CD4-positive, alpha-beta T cell treated with Interleukin-6 at 100 ng/mL for 8 hours (primary cell): ENCODE measurements at regions not wholly inside any gene's neighbourhood (a gene's known extent, or its start where the extent isn't known, plus 50 kb on each side); places are given as distances from the start of the nearest gene placed in this dataset.

ENCODE experiments used
- DNase-seq: peaks from one replicate; pipeline ENCODE4 v3.0.0-alpha.2; 2020; ENCODE audit warnings: mixed read lengths, low spot score

DNA sequence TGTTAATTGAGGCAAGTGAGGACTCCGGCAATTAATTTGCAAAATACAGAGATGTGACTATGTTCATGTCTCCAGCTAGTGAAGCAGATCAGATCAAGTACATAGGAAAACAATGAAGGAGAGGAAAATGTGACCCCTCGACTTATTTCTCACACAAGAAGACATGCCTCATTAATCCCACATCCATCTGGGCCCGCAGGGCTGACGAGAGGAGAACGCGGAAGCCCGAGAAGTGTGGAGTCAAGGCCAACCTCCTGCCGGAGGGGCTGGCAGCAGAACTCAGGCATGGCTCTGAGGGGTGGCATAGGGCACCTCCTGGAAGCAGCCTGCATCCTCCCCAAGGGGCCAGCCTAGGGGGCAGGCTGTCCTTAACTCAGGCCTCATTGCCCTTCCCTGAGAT, 54.4 kb downstream of the ZNF503 start:
- no peak for DNase-seq

DNA sequence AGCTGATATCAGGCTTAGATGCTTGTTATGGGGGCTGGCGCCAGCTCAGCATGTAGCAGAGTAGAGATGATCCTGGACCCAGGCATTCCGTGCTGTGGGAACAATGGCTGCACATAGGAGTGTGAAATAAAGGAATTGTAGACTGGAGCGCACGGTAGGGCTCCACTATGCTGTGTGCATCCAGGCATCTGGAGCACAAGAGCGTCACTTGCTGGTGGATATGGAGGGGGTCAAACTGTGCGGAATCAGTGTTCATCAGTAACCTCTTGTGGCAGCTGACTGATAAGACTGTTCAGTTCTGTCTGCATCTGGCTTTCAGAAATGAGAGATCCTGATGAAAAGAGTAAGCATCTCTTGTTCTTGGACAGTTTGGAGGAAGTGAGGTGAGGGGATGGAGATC, 55.8 kb downstream of the ZNF503 start:
- DNase-seq = no peak

DNA sequence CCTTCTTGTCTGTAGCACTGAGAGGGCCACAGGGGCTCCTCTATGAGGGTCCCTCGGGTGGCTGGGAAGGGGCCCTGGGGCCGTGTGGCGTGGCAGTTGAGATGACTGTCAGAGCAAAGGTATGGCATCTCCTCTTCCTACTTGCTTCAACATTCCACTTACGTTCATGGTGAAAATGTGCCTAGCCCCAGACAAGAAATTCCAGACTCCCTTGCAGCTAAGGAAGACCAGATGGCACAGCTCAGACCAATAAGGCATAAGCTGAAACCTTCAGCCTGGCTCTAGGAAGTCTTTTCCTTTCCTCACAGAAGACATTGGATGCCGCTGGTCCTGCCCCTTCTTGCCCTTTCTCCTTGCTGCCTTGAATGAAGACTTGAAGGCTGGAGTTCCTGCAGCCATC, 57.4 kb downstream of the ZNF503 start:
- no peak for DNase-seq

DNA sequence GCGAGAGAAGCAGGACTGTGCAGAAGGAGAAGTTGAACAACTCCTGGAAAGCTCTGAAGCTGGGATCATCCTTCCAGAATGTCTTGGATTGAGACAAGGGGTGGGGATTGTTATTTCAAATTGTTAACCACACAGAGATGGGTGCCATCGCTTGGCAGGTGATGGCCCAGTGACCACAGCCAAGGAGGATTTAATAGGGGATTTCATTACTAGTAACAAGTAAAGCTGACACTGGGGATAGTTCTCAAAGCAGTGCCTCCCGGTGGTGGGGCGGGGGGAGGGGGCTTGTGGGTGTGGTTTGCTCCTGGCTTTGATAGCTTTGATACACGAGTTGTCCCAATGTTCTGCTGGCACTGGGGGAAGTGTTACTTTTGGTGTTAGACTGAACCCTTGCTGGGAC, 59.2 kb downstream of the ZNF503 start:
- no peak for DNase-seq

DNA sequence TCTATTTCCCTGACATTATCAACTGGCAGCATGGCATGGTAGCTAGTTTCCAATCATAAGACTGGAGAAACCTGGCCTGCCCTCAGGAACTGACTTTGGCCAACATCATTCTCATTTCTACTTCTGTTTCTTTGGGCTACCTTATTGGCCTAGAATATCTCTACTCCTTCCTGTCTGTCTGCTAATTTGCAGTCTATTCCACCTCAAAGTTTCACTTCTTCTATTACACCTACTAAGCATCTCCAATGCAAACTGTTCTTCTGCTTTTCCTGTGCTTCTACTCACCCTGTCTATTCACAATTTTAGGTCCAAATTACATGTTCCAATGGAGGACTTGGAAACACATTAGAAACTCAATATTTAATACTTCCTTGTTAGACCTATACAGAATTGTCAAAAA, 65.6 kb downstream of the ZNF503 start:
- no peak for DNase-seq

DNA sequence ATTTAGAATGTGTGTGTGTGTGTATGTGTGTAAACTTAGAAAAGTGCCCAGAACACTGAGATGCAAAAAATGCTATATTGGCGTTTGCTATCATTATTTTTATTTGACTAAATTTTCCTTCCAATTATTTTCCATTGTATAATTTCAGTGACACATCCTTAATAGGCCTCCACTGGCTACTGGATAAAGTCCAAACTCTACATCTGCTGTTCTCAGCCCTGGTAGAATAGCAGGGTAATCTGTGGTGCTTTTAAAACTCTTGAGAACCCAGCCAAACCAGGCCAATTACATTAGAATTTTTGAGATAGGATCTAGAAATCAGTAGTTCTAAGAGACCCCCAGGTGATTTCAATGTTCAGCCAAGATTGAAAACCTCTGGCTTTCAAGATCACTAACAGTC, 66.4 kb downstream of the ZNF503 start:
- no peak for DNase-seq

DNA sequence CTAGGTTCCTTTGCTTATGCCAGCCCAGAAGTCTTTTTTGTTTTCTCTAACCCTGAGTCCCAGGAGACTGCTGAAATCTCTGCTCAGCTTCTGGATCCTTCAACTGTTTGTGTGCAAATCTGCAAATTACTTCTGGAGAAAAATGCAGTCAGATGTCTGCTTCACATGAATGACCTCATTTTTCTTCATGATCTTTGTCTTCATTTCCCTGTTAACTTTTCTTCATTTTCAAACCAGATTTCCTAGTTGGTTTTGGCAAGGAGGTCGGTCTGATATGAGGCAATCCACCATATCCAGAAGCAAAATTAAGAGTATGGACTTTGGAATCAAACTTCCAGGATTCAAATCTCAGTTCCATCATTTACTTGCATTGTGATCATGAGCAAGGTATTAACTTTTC, 66.8 kb downstream of the ZNF503 start:
- DNase-seq = no peak

DNA sequence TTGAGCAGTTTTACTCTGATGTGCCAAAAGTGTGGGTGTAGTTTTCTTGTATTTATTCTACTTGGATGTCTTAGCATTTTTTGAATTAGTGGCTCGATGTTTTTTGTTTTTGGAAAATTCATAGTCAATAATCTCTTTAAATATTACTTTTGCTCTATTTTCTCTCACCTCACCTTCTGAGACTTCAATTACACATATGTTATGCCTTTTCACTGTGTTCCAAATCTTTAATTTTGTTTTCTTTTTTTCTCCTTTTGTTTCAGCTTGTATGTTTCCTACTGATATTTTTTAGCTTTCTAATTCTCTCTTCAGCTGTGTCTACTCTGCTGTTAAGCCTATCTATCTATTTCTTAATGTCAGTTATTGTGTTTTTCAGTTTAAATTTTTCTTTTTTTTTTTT, 69.5 kb downstream of the ZNF503 start:
- no peak for DNase-seq

DNA sequence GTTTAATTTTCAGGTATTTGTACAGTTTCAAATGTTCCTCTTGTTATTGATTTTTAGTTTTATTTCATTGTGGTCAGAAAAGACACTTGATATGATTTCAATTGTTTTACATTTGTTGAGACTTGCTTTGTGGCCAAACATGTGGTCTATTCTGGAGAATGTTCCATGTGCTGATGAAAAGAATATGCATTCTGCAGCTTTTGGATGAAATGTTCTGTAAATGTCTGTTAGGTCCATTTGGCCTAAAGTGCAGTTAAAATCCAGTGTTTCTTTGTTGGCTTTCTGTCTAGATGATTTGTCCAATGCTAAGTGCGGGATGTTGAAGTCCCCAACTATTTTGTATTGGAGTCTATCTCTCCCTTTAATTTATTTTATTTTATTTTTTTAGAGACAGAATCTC, 70.5 kb downstream of the ZNF503 start:
- DNase-seq = no peak

DNA sequence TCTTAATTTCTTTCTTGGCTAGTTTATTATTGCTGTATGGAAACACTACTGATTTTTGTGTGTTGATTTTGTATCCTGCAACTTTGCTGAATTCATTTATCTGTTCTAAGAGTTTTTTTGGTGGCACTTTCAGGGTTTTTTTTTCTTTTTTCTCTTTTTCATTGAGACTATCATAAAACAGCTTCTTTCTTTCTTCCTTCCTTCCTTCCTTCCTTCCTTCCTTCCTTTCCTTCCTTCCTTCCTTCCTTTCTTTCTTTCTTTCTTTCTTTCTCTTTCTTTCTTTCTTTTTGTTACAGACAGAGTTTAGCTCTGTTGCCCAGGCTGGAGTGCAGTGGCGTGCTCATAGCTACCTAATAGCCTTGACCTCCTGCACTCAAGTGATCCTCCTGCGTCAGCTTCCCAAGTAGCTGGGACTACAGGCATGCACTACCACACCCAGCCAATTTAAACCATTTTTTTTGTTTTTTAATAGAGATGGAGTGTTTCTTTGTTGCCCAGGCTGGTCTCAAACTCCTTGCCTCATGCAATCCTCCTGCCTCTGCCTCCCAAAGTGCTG, 72.3 kb downstream of the ZNF503 start:
- DNase-seq = no peak

DNA sequence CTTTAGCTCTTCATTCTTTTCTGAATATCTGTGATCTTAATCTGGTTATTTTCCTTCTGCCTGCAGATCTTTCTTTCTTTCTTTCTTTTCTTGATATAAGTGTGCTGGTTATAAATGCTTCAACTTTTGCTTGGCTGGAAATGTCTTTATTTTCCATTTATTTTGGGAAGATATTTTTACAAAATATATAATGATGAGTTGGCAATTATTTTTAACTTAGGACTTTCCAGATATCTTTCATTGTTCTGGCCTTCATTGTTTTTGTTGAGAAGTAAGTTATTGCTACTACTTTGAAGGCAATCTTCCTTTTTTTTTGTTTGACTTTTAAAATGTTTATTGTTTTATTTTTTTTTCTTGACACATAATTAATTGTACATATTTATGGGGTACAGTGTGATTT, 75.3 kb downstream of the ZNF503 start:
- DNase-seq = no peak

DNA sequence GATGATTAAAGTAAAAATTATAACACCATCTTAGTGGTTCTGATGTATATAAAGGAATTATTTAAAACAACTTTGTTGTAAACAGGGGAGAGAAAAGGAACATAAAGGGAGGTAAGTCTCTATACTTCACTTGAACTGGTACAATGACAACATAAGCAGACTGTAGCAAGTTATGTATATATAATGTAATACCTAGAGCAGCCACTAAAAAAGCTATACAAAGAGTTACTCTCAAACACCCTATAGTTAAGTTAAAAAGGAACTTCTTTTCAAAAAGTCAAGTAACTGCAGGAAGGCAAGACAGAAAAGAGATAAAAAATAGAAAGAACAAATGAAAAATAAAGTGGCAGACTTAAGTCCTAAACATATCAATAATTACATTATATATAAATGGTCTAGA, 82.3 kb downstream of the ZNF503 start:
- no peak for DNase-seq

DNA sequence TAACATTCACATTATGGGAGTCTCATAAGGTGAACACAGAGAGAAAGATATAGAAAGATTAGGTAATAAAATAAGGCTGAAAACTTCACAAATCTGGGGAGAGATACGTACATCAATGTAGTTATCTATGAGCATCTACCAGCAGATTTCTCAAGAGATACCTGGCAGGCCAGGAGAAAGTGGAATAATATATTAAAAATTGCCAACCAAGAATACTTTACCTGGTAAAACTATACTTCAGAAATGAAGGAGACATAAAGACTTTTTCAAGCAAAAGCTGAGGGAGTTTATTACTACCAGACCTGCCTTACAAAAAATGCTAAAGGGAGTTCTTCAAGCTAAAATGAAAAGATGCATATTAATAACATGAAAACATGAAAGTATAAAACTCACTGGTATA, 78.8 kb upstream of the COMTD1 start:
- no peak for DNase-seq

DNA sequence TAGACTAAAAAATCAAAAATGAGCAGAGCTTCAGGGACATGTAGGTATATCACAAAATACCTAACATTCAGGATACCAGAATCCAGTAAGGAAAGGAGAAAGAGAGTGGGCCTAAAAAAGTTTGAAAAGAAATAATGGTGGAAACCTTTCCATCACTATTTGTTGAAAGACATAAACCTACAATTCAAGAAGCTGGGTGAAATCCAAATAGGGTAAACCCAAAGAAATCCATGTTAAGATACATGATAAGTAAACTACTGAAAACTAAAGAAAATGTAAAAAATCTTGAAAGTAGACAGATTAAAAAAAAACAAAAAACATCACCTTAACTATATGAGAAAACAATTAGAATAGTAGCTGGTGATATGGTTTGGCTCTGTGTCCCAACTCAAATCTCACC, 76.7 kb upstream of the COMTD1 start:
- DNase-seq = no peak

DNA sequence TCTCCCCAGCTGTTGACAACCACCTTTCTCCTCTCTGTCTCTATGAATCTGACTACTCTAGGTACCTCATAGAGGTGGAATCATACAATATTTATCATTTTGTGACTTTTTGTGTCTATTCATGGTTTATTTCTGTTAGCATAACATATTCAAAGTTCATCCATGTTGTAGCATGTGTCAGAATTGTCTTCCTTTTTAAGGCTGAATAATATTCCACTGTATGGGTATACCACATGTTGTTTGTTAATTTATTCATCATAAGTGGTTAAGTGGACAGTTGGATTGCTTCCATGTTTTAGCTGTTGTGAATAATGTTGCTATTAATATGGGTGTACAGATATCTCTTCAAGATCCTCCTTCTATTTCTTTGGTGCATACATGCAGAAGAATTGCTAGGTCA, 69.9 kb upstream of the COMTD1 start:
- DNase-seq = no peak

DNA sequence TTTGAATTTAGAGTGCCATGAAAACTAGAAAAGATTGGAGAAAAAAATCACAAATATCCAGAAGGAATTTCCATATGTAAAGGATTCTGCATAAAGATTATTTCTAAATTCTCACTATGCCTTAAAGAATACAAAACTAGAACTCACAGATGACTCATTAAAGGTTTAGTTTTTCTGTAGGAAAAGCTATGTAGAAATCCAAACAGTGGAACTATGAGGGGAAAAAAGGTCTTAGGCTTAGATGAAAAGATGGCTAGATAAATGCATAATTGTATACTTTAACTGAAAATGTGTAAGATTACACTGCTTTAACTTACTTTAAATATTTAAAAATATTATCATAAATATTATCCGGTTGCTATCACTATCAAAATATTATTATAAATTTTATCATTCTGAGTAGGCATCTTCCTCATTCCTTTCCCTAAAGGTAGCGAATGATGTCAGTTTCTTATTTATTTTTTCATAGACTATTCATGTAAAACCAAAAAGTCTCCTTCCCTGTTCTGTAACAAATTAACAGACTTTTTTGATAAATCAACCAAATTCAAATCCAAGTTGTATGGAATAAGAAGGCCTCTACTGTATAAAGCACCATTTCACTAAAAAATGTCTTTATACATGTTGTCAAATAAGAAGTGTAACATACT, 69.1 kb upstream of the COMTD1 start:
- no peak for DNase-seq

DNA sequence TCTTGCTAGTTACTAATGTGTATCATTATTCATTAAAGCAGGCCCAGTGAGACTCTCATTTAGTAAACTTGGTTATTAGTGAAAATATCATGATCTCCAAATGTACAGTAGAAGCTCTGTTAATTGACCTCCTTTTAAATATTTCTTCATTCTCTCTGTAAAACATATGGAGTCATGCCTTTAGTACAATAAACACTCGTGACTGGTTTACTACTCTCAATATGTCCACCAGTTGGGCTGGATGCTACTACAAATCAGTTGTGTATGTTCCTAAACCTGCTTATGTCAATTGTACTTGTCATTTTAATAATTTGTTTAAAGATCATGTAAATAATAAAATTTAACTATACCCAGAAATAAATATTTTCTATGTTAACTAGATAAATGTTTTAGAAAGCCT, 68.6 kb upstream of the COMTD1 start:
- no peak for DNase-seq

DNA sequence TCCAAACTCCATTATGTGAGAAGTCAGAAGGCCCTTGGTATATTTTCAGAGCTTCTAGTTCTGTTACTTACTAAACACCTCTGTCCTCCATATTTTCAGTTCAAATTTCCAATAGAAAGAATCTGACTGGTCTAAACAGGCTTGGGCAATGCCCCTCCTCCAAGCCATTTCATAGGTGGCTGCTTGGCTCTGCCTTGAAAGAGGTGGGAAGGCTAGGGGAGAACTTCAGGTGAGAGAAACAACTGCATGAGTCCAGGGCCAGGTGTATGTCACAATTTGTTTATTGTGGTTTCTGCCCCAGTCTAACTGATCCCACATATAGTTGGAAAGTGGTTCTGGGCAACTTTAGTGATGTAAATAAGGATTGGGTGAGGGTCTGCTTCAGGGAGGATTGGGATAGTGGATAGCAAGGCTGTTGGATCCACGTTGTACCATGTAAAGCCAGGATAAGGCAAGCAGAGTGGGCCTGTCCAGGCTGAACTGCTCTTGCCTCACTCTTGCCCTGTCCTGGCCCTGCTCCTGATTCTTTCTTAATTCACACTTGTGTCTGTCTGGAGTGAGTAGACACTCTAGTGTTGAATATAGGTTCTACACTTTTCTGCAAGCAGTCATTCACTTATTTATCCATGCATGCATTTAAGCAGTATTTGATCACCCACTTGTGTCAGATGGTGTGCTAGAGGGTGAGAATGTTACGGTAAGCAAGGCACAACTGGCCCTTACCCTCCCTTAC, 67.5 kb upstream of the COMTD1 start:
- DNase-seq = no peak

DNA sequence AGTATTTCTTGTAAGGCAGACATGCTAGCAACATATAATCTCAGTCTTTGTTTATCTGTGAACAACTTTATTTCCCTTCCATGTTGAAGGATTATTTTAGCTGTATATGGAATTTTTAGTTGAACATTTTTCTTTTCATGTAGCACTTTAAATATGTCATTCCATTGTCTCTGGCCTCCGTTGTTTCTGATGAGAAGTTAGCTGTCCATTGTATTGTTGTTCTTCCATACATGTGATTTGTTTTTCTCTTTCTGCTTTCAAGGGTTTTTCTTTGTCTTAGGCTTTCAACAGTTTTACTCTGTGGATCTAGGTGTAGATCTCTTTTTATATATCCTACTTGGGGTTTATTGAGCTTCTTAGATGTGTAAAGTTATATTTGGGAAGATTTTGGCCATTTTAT, 66.3 kb upstream of the COMTD1 start:
- DNase-seq = no peak

DNA sequence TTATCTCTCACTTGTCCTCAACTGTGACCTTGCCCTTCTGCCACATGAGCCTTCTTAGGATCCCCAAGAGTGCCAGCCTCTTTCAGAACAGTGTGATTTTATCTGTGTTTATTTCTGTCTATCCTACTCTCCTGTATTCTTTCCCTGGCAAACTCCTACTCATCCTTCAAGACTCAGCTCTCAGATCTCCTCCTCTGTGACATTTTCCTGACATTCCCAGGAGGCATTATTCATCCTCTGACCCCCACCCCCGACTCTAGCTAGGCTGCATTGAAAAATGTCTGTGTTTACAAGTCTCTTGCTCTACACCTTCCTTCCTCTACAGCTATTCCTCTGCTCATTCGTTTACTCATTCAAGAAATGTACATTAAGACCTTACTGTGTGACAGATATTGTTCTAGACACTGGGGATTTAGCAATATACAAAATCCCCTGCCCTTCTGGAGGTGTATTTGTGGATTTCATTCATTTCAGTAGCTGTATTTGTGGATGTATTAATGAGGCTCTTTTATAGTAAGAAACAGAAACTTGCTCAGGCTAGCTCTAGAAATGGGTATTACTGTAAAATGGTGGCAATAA, 61.4 kb upstream of the COMTD1 start:
- DNase-seq = no peak

DNA sequence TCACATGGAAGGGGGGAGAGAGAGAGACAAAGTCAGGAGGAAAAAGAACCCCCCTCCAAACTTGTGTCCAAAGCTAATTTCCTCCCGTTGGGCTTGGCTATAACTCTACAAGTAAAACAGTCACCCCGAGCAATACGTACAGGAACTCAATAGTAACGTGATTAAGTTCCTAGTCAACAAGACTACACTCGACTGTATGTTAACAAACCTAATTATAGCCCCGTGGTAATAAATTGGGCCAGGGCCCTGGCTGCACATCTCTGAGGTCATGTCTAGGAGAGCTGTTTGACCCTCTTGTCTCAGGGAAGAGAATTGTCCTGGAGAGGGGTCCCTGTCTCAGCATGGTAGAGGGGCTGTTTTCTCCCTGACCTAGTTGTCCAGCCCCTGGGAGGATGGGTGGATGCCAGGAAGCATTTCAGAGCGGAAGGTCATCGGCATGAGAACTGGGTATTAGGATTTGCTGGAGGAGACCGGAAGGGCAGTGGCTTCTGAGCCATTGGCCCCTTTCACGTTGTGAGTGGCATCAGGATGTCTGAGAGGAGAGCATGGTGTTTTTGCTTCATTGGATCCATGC, 60.2 kb upstream of the COMTD1 start:
- no peak for DNase-seq

DNA sequence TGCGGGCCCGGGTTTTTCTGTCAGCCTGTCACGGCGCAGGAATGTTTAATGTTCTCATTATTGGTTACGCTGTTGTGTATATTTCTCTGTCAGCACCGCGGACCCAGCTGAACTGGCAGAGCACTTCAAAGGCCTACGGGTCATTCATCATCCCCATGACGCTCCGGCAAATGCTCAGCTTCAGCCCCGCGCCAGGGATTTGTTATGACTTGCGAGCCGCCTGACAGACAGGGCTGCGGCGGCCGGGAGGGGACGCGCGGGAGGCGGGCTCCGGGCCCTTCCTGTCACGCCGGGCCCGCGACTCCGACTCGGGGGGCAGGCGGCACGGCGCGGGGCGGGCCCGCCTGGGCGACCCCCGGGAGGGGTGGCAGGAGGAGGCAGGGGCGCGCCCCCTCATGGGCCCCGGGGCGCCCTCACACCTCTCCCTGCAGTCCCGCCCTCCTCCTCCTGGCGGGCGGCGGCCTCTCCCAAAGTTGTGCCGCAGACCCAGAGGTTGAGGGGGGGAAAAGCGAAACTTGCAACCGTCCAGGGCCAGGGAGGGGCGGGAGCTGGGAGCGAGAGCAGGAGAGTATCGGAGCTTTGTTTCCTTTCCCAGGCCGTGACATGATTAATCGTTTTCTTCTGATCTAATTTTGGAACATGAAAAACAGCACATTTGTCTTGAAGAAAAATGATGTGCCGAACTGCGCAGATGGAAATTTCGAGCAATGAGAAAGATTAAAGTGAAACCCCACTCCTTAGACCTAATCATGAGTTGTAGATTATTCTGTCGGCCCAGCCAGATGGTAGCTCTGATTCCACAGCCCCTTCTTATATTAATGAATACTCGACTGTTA, 59.3 kb upstream of the COMTD1 start:
- DNase-seq = peak; percentile 31
